ENCODE measurements at regions not wholly inside any gene's neighbourhood (a gene's known extent, or its start where the extent isn't known, plus 50 kb on each side); places are given as distances from the start of the nearest gene placed in this dataset.

- Histone ChIP-seq H3K4me3 (ENCODE audit: low read depth in 1 of 2, low read length in 2 of 2) (no peak overlapping the region), H3K27me3 (ENCODE audit: insufficient read depth, low read length, poor library complexity) (no peaks in the 10 kb centered on the region), H3K4me1 (ENCODE audit: insufficient read depth, low read length) (no peaks in the 10 kb centered on the region), H2AFZ (ENCODE audit: low read depth, low read length) (no peak overlapping the region), H3K79me2 (ENCODE audit: insufficient read depth, low read length) (no peaks in the 10 kb centered on the region), H3K36me3 (ENCODE audit: insufficient read depth, low read length) (no peaks in the 10 kb centered on the region), H3K9ac (ENCODE audit: low read depth, low read length) (no peak overlapping the region), H3K27ac (ENCODE audit: low read length) (no peak overlapping the region), H3K9me3 (ENCODE audit: insufficient read depth, low read length, severe bottlenecking) (peaks cover 3% of the 10 kb centered on the region), H4K20me1 (ENCODE audit: insufficient read depth, low read length) (no peaks in the 10 kb centered on the region), H3K4me2 (ENCODE audit: insufficient read depth, low read length) (no peak overlapping the region)
- ATAC-seq (ENCODE audit: insufficient read depth, low read depth): no peak
- no peak for TF ChIP-seq EZH2 (IDR thresholded peaks at IDR 0.05; ENCODE audit: borderline replicate concordance, low read depth, low read length, severe bottlenecking)
- TF ChIP-seq CTCF (IDR thresholded peaks at IDR 0.05; ENCODE audit: borderline replicate concordance, extremely low read depth, low read length, poor library complexity, severe bottlenecking): no peak
- no peak for DNase-seq
These were observed 200.5 kb upstream of the NLRP1 start for GRCh38 chr17:5784791-5785190.

- no peak for TF ChIP-seq EZH2 (IDR thresholded peaks at IDR 0.05; ENCODE audit: borderline replicate concordance, low read depth, low read length, severe bottlenecking)
- no peak for TF ChIP-seq CTCF (IDR thresholded peaks at IDR 0.05; ENCODE audit: borderline replicate concordance, extremely low read depth, low read length, poor library complexity, severe bottlenecking)
- Histone ChIP-seq H3K9me3 (ENCODE audit: insufficient read depth, low read length, severe bottlenecking) (peaks cover 3% of the 10 kb centered on the region), H4K20me1 (ENCODE audit: insufficient read depth, low read length) (no peaks in the 10 kb centered on the region), H3K27ac (ENCODE audit: low read length) (no peak overlapping the region), H3K4me2 (ENCODE audit: insufficient read depth, low read length) (no peak overlapping the region), H3K36me3 (ENCODE audit: insufficient read depth, low read length) (no peaks in the 10 kb centered on the region), H3K4me1 (ENCODE audit: insufficient read depth, low read length) (no peaks in the 10 kb centered on the region), H3K4me3 (ENCODE audit: low read depth in 1 of 2, low read length in 2 of 2) (no peak overlapping the region), H3K9ac (ENCODE audit: low read depth, low read length) (no peak overlapping the region), H3K27me3 (ENCODE audit: insufficient read depth, low read length, poor library complexity) (no peaks in the 10 kb centered on the region), H3K79me2 (ENCODE audit: insufficient read depth, low read length) (no peaks in the 10 kb centered on the region), H2AFZ (ENCODE audit: low read depth, low read length) (no peak overlapping the region)
- ATAC-seq (ENCODE audit: insufficient read depth, low read depth) (no peak), DNase-seq (no peak)
These were observed 201.0 kb upstream of the NLRP1 start for GRCh38 chr17:5785338-5785737.

- no peaks in the 10 kb centered on the region for H3K79me2 ChIP-seq (ENCODE audit: insufficient read depth, low read length)
- H3K4me2 ChIP-seq (ENCODE audit: insufficient read depth, low read length): no peak overlapping the region
- no peaks in the 10 kb centered on the region for H3K4me1 ChIP-seq (ENCODE audit: insufficient read depth, low read length)
- no peak overlapping the region for H3K9ac ChIP-seq (ENCODE audit: low read depth, low read length)
- H3K27ac ChIP-seq (ENCODE audit: low read length): no peak overlapping the region
- no peaks in the 10 kb centered on the region for H3K27me3 ChIP-seq (ENCODE audit: insufficient read depth, low read length, poor library complexity)
- no peaks in the 10 kb centered on the region for H3K36me3 ChIP-seq (ENCODE audit: insufficient read depth, low read length)
- no peak for ATAC-seq (ENCODE audit: insufficient read depth, low read depth)
- H2AFZ ChIP-seq (ENCODE audit: low read depth, low read length): no peak overlapping the region
- H3K9me3 ChIP-seq (ENCODE audit: insufficient read depth, low read length, severe bottlenecking): peaks cover 3% of the 10 kb centered on the region
- TF ChIP-seq CTCF (IDR thresholded peaks at IDR 0.05; ENCODE audit: borderline replicate concordance, extremely low read depth, low read length, poor library complexity, severe bottlenecking) (no peak), EZH2 (IDR thresholded peaks at IDR 0.05; ENCODE audit: borderline replicate concordance, low read depth, low read length, severe bottlenecking) (no peak)
- no peak overlapping the region for H3K4me3 ChIP-seq (ENCODE audit: low read depth in 1 of 2, low read length in 2 of 2)
- no peaks in the 10 kb centered on the region for H4K20me1 ChIP-seq (ENCODE audit: insufficient read depth, low read length)
- DNase-seq: no peak
These were observed 201.7 kb upstream of the NLRP1 start for GRCh38 chr17:5785867-5786509.
